ENCODE measurements at regions not wholly inside any gene's neighbourhood (a gene's known extent, or its start where the extent isn't known, plus 50 kb on each side); places are given as distances from the start of the nearest gene placed in this dataset.

DNA sequence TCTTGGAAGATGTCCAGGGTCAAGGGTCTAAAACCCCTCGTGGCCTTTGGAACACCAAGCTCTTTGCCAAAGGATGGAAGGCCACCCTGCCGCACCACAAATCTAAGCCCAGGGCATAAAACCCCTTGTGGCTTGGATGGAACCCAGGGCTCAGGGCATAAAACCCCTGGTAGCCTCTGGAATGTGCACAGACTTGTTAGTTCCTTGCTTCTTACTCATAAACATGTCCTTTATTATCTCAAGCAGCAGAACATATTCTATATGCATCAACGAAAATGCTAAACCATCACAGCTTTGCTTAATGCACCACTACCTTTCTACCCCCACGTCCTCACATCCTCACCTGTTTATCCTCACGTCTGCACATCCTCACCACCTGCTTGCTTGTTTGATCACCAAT lies 998.0 kb downstream of the DSC3 start:
- no peak for TF ChIP-seq POU6F1 (CRISPR knock-in tag; IDR thresholded peaks at IDR 0.05; ENCODE audit: borderline replicate concordance, low read depth)
- TF ChIP-seq CSDC2 (CRISPR knock-in tag; IDR thresholded peaks at IDR 0.05): no peak
- no peak for TF ChIP-seq ZNF8 (CRISPR knock-in tag; IDR thresholded peaks at IDR 0.05)
- no peak for TF ChIP-seq ZFP30 (CRISPR knock-in tag; IDR thresholded peaks at IDR 0.05)
- TF ChIP-seq, protein P1, sequence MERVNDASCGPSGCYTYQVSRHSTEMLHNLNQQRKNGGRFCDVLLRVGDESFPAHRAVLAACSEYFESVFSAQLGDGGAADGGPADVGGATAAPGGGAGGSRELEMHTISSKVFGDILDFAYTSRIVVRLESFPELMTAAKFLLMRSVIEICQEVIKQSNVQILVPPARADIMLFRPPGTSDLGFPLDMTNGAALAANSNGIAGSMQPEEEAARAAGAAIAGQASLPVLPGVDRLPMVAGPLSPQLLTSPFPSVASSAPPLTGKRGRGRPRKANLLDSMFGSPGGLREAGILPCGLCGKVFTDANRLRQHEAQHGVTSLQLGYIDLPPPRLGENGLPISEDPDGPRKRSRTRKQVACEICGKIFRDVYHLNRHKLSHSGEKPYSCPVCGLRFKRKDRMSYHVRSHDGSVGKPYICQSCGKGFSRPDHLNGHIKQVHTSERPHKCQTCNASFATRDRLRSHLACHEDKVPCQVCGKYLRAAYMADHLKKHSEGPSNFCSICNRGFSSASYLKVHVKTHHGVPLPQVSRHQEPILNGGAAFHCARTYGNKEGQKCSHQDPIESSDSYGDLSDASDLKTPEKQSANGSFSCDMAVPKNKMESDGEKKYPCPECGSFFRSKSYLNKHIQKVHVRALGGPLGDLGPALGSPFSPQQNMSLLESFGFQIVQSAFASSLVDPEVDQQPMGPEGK (CRISPR knock-in tag; IDR thresholded peaks at IDR 0.05; ENCODE audit: borderline replicate concordance): no peak
- no peak for TF ChIP-seq ZNF565 (CRISPR knock-in tag; conservative IDR thresholded peaks at IDR 0.05; ENCODE audit: low read depth)
- ATAC-seq: no peak

- ATAC-seq: no peak
These were observed 1003.3 kb downstream of the DSC3 start for GRCh38 chr18:30039201-30039600.

More at GRCh38 chr18:30039201-30039600, 1003.3 kb downstream of the DSC3 start:
- TF ChIP-seq ZFP3 (CRISPR knock-in tag; IDR thresholded peaks at IDR 0.05) (no peak), CSRNP3 (CRISPR knock-in tag; IDR thresholded peaks at IDR 0.05) (no peak), CREB5 (CRISPR knock-in tag; IDR thresholded peaks at IDR 0.05; ENCODE audit: low read depth) (no peak), ESRRG (CRISPR knock-in tag; IDR thresholded peaks at IDR 0.05) (no peak), SNAI2 (CRISPR knock-in tag; IDR thresholded peaks at IDR 0.05) (no peak), ARNTL (CRISPR knock-in tag; IDR thresholded peaks at IDR 0.05; ENCODE audit: borderline replicate concordance, low read depth) (no peak), PPARA (CRISPR knock-in tag; IDR thresholded peaks at IDR 0.05; ENCODE audit: borderline replicate concordance) (no peak), ZNF565 (CRISPR knock-in tag; conservative IDR thresholded peaks at IDR 0.05; ENCODE audit: low read depth) (no peak), BACH2 (CRISPR knock-in tag; IDR thresholded peaks at IDR 0.05; ENCODE audit: borderline replicate concordance) (no peak), ZNF70 (CRISPR knock-in tag; IDR thresholded peaks at IDR 0.05) (no peak), POU6F1 (CRISPR knock-in tag; IDR thresholded peaks at IDR 0.05; ENCODE audit: borderline replicate concordance, low read depth) (no peak), ISL1 (CRISPR knock-in tag; IDR thresholded peaks at IDR 0.05) (no peak), TCF4 (CRISPR knock-in tag; IDR thresholded peaks at IDR 0.05; ENCODE audit: borderline replicate concordance) (no peak), ZC3H10 (CRISPR knock-in tag; IDR thresholded peaks at IDR 0.05) (no peak), OSR1 (CRISPR knock-in tag; IDR thresholded peaks at IDR 0.05) (no peak), ZFP30 (CRISPR knock-in tag; IDR thresholded peaks at IDR 0.05) (no peak), GLIS3 (CRISPR knock-in tag; IDR thresholded peaks at IDR 0.05) (no peak), TSHZ2 (CRISPR knock-in tag; IDR thresholded peaks at IDR 0.05) (no peak), ZNF8 (CRISPR knock-in tag; IDR thresholded peaks at IDR 0.05) (no peak)
- TF ChIP-seq, protein P1 (CRISPR knock-in tag; IDR thresholded peaks at IDR 0.05; ENCODE audit: borderline replicate concordance): no peak

Measured in SK-N-SH treated with all-trans-retinoic acid at 6 μM for 48 hours (cell line).